ENCODE measurements at regions not wholly inside any gene's neighbourhood (a gene's known extent, or its start where the extent isn't known, plus 50 kb on each side); places are given as distances from the start of the nearest gene placed in this dataset.

DNA sequence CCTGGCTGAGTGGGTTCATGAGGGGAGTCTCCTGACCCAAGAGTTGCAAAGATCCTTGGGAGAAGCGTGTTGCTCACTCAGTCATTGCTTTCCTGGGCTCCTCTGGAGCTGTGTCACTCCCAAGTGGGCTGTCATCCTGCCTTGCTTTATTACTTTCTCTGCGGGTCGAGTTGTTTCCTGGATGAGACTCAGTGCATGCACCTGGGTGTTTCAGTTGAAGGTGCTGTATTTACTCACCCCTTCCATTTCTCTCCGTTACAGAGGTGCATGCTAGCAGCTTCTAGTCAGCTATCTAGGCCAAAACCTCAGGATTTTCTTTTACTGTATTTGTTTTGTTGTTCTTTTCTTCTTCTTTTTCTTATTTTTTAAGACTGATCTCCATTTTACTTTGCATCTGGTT, 785.5 kb upstream of the EDIL3 start (continued):
- TF ChIP-seq, protein P1, sequence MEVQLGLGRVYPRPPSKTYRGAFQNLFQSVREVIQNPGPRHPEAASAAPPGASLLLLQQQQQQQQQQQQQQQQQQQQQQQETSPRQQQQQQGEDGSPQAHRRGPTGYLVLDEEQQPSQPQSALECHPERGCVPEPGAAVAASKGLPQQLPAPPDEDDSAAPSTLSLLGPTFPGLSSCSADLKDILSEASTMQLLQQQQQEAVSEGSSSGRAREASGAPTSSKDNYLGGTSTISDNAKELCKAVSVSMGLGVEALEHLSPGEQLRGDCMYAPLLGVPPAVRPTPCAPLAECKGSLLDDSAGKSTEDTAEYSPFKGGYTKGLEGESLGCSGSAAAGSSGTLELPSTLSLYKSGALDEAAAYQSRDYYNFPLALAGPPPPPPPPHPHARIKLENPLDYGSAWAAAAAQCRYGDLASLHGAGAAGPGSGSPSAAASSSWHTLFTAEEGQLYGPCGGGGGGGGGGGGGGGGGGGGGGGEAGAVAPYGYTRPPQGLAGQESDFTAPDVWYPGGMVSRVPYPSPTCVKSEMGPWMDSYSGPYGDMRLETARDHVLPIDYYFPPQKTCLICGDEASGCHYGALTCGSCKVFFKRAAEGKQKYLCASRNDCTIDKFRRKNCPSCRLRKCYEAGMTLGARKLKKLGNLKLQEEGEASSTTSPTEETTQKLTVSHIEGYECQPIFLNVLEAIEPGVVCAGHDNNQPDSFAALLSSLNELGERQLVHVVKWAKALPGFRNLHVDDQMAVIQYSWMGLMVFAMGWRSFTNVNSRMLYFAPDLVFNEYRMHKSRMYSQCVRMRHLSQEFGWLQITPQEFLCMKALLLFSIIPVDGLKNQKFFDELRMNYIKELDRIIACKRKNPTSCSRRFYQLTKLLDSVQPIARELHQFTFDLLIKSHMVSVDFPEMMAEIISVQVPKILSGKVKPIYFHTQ (CRISPR knock-in tag; IDR thresholded peaks at IDR 0.05) = no peak
- TF ChIP-seq USF2 (CRISPR knock-in tag; IDR thresholded peaks at IDR 0.05) = no peak
- no peak for TF ChIP-seq RELA (CRISPR knock-in tag; IDR thresholded peaks at IDR 0.05; ENCODE audit: borderline replicate concordance)
- TF ChIP-seq SMAD3 (CRISPR knock-in tag; IDR thresholded peaks at IDR 0.05; ENCODE audit: borderline replicate concordance) = no peak
- TF ChIP-seq ZNF121 (CRISPR knock-in tag; IDR thresholded peaks at IDR 0.05) = no peak
- no peak for TF ChIP-seq FOXJ3 (CRISPR knock-in tag; IDR thresholded peaks at IDR 0.05; ENCODE audit: borderline replicate concordance)
- no peak for TF ChIP-seq JAZF1 (CRISPR knock-in tag; IDR thresholded peaks at IDR 0.05)
- TF ChIP-seq ZNF263 (CRISPR knock-in tag; IDR thresholded peaks at IDR 0.05; ENCODE audit: low read depth) = no peak
- TF ChIP-seq SOX15 (CRISPR knock-in tag; IDR thresholded peaks at IDR 0.05) = no peak
- no peak for TF ChIP-seq ZNF416 (CRISPR knock-in tag; IDR thresholded peaks at IDR 0.05)
- TF ChIP-seq, protein P2, sequence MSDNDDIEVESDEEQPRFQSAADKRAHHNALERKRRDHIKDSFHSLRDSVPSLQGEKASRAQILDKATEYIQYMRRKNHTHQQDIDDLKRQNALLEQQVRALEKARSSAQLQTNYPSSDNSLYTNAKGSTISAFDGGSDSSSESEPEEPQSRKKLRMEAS (CRISPR knock-in tag; IDR thresholded peaks at IDR 0.05) = no peak
- TF ChIP-seq ATF1 (CRISPR knock-in tag; IDR thresholded peaks at IDR 0.05) = no peak
- no peak for TF ChIP-seq OVOL2 (CRISPR knock-in tag; IDR thresholded peaks at IDR 0.05; ENCODE audit: borderline replicate concordance)
- no peak for TF ChIP-seq GTF2I (CRISPR knock-in tag; conservative IDR thresholded peaks at IDR 0.05)
- no peak for TF ChIP-seq ZBTB43 (CRISPR knock-in tag; IDR thresholded peaks at IDR 0.05)

- no peak for ATAC-seq
- TF ChIP-seq NR2C2 (CRISPR knock-in tag; IDR thresholded peaks at IDR 0.05) (no peak), HMGA2 (CRISPR knock-in tag; IDR thresholded peaks at IDR 0.05) (no peak), ZBTB43 (CRISPR knock-in tag; IDR thresholded peaks at IDR 0.05) (no peak), E2F1 (CRISPR knock-in tag; IDR thresholded peaks at IDR 0.05) (no peak), MXD4 (CRISPR knock-in tag; IDR thresholded peaks at IDR 0.05; ENCODE audit: borderline replicate concordance) (no peak), ZNF219 (CRISPR knock-in tag; IDR thresholded peaks at IDR 0.05; ENCODE audit: borderline replicate concordance) (no peak), TEAD1 (CRISPR knock-in tag; IDR thresholded peaks at IDR 0.05) (no peak)
- TF ChIP-seq, protein P1 (CRISPR knock-in tag; IDR thresholded peaks at IDR 0.05) = no peak
- TF ChIP-seq, protein P3, sequence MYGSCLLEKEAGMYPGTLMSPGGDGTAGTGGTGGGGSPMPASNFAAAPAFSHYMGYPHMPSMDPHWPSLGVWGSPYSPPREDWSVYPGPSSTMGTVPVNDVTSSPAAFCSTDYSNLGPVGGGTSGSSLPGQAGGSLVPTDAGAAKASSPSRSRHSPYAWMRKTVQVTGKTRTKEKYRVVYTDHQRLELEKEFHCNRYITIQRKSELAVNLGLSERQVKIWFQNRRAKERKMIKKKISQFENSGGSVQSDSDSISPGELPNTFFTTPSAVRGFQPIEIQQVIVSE (CRISPR knock-in tag; IDR thresholded peaks at IDR 0.05; ENCODE audit: borderline replicate concordance) = no peak
- TF ChIP-seq, protein P4, sequence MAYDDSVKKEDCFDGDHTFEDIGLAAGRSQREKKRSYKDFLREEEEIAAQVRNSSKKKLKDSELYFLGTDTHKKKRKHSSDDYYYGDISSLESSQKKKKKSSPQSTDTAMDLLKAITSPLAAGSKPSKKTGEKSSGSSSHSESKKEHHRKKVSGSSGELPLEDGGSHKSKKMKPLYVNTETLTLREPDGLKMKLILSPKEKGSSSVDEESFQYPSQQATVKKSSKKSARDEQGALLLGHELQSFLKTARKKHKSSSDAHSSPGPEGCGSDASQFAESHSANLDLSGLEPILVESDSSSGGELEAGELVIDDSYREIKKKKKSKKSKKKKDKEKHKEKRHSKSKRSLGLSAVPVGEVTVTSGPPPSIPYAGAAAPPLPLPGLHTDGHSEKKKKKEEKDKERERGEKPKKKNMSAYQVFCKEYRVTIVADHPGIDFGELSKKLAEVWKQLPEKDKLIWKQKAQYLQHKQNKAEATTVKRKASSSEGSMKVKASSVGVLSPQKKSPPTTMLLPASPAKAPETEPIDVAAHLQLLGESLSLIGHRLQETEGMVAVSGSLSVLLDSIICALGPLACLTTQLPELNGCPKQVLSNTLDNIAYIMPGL (CRISPR knock-in tag; IDR thresholded peaks at IDR 0.05) = no peak
Observed at GRCh38 chr5:85173469-85173868, 788.8 kb upstream of the EDIL3 start.

More at GRCh38 chr5:85173469-85173868, 788.8 kb upstream of the EDIL3 start:
- H3K27ac Mint-ChIP-seq = no peak overlapping the region
- ChIA-PET POLR2A (no interaction called here), CTCF (no interaction called here)
- H3K27me3 Mint-ChIP-seq (ENCODE audit: low read depth) = no peaks in the 10 kb centered on the region
- peaks cover 3% of the 10 kb centered on the region; the same call in 1 of the 2 replicates for H3K4me1 Mint-ChIP-seq
- no peaks in the 10 kb centered on the region for H3K9me3 Mint-ChIP-seq
- no peaks in the 10 kb centered on the region for H3K36me3 Mint-ChIP-seq
- no peak overlapping the region for H3K4me3 Mint-ChIP-seq
- no peak for DNase-seq (ENCODE audit: low spot score)
